WTC11 (cell line): ENCODE measurements at regions not wholly inside any gene's neighbourhood (a gene's known extent, or its start where the extent isn't known, plus 50 kb on each side); places are given as distances from the start of the nearest gene placed in this dataset.

ENCODE experiments used
- ATAC-seq: fragments of 200-7000 bp; cut with Tn5 transposase; 2 replicates; pipeline ENCODE4 v1.10.0; 2021; ENCODE audit warnings: mild to moderate bottlenecking, moderate library complexity
- CTCF ChIA-PET: fragments of 300-600 bp; sonication (Branson Sonifier 250); formaldehyde crosslinking; loops from one replicate; lab custom pipeline; 2021; ENCODE audit warnings: antibody characterized with exemption; lab: Charles Lee
- POLR2A ChIA-PET: fragments of 350-600 bp; sonication (Branson Sonifier 250); formaldehyde crosslinking; loops from one replicate; lab custom pipeline; 2021; ENCODE audit warnings: antibody characterized with exemption; lab: Charles Lee
- DNase-seq: peaks from one replicate; pipeline ENCODE4 v3.0.0; 2021; ENCODE audit warnings: low spot score
- H3K27ac Mint-ChIP-seq: 2 replicates; pipeline ENCODE4 v1.8.0; 2021; ENCODE audit warnings: mixed read lengths
- H3K27me3 Mint-ChIP-seq: 2 replicates; pipeline ENCODE4 v1.8.0; 2021; ENCODE audit warnings: low read depth, mild to moderate bottlenecking, moderate library complexity, mixed read lengths
- H3K36me3 Mint-ChIP-seq: 2 replicates; pipeline ENCODE4 v1.8.0; 2021; ENCODE audit warnings: mixed read lengths
- H3K4me1 Mint-ChIP-seq: 2 replicates; pipeline ENCODE4 v1.8.0; 2022; ENCODE audit warnings: mixed read lengths
- H3K4me3 Mint-ChIP-seq: 2 replicates; pipeline ENCODE4 v1.8.0; 2021; ENCODE audit warnings: mild to moderate bottlenecking, moderate library complexity, mixed read lengths
- H3K9me3 Mint-ChIP-seq: 2 replicates; pipeline ENCODE4 v1.8.0; 2021; ENCODE audit warnings: mixed read lengths
- ATF2 ChIP-seq: sonication (generic); formaldehyde crosslinking; IDR thresholded peaks from 2 replicates; pipeline ENCODE4 v1.8.1; 2022; ENCODE audit warnings: low read depth, missing genetic modification reagents, borderline replicate concordance
- CREM ChIP-seq: sonication (generic); formaldehyde crosslinking; IDR thresholded peaks from 2 replicates; pipeline ENCODE4 v1.8.1; 2022; ENCODE audit warnings: mild to moderate bottlenecking, missing genetic modification reagents, moderate library complexity
- E2F5 ChIP-seq: sonication (generic); formaldehyde crosslinking; IDR thresholded peaks from 2 replicates; pipeline ENCODE4 v1.8.1; 2022; ENCODE audit warnings: mild to moderate bottlenecking, moderate library complexity, missing genetic modification reagents
- ERG ChIP-seq: fragments of 250-450 bp; sonication (Bioruptor Pico); IDR thresholded peaks from 2 replicates; pipeline ENCODE4 v1.8.0; 2021; ENCODE audit warnings: mild to moderate bottlenecking
- FOXP4 ChIP-seq: sonication (generic); formaldehyde crosslinking; IDR thresholded peaks from 2 replicates; pipeline ENCODE4 v1.8.0; 2022; ENCODE audit warnings: mild to moderate bottlenecking, missing genetic modification reagents
- GABPB1 ChIP-seq: sonication (generic); formaldehyde crosslinking; IDR thresholded peaks from 2 replicates; pipeline ENCODE4 v1.8.1; 2023; ENCODE audit warnings: mild to moderate bottlenecking, missing genetic modification reagents
- NR1H2 ChIP-seq: sonication (generic); formaldehyde crosslinking; IDR thresholded peaks from 2 replicates; pipeline ENCODE4 v1.9.0; 2021; ENCODE audit warnings: mild to moderate bottlenecking, moderate library complexity, missing genetic modification reagents
- OVOL2 ChIP-seq: fragments of 250-450 bp; sonication (Bioruptor Pico); IDR thresholded peaks from 2 replicates; pipeline ENCODE4 v1.9.0; 2021; ENCODE audit warnings: mild to moderate bottlenecking, borderline replicate concordance
- SOX15 ChIP-seq: fragments of 250-450 bp; sonication (Bioruptor Pico); IDR thresholded peaks from 2 replicates; pipeline ENCODE4 v1.9.0; 2021; ENCODE audit warnings: mild to moderate bottlenecking
- STAT6 ChIP-seq: sonication (generic); formaldehyde crosslinking; conservative IDR thresholded peaks from 2 replicates; pipeline ENCODE4 v1.8.1; 2023; ENCODE audit warnings: mild to moderate bottlenecking, low read depth, missing genetic modification reagents, moderate library complexity
- TCF7 ChIP-seq: sonication (generic); formaldehyde crosslinking; IDR thresholded peaks from 2 replicates; pipeline ENCODE4 v1.8.0; 2022; ENCODE audit warnings: mild to moderate bottlenecking, low read depth, missing genetic modification reagents, moderate library complexity
- USF1 ChIP-seq: sonication (generic); formaldehyde crosslinking; IDR thresholded peaks from 2 replicates; pipeline ENCODE4 v1.8.0; 2022; ENCODE audit warnings: mild to moderate bottlenecking, missing genetic modification reagents
- USF2 ChIP-seq: sonication (generic); formaldehyde crosslinking; IDR thresholded peaks from 2 replicates; pipeline ENCODE4 v1.8.1; 2023; ENCODE audit warnings: mild to moderate bottlenecking, missing genetic modification reagents, moderate library complexity
- ZNF263 ChIP-seq: sonication (generic); formaldehyde crosslinking; IDR thresholded peaks from 2 replicates; pipeline ENCODE4 v1.8.1; 2022; ENCODE audit warnings: low read depth, mild to moderate bottlenecking, moderate library complexity, missing genetic modification reagents
- ZNF281 ChIP-seq: sonication (generic); formaldehyde crosslinking; IDR thresholded peaks from 2 replicates; pipeline ENCODE4 v1.8.0; 2023; ENCODE audit warnings: mild to moderate bottlenecking, missing genetic modification reagents
- ZNF317 ChIP-seq: sonication (generic); formaldehyde crosslinking; IDR thresholded peaks from 2 replicates; pipeline ENCODE4 v1.8.1; 2023; ENCODE audit warnings: low read depth, mild to moderate bottlenecking, moderate library complexity, missing genetic modification reagents, borderline replicate concordance
- ZNF532 ChIP-seq: fragments of 250-450 bp; sonication (Bioruptor Pico); IDR thresholded peaks from 2 replicates; pipeline ENCODE4 v1.9.0; 2021; ENCODE audit warnings: mild to moderate bottlenecking, borderline replicate concordance
- ZNF671 ChIP-seq: fragments of 250-450 bp; sonication (Bioruptor Pico); IDR thresholded peaks from 2 replicates; pipeline ENCODE4 v1.8.0; 2021; ENCODE audit warnings: mild to moderate bottlenecking

- TF ChIP-seq STAT6 (CRISPR knock-in tag) (no peak), ZNF317 (CRISPR knock-in tag) (no peak), USF1 (no peak), ZNF671 (CRISPR knock-in tag) (no peak), CREM (CRISPR knock-in tag) (no peak), ERG (CRISPR knock-in tag) (no peak), GABPB1 (CRISPR knock-in tag) (no peak), ZNF263 (CRISPR knock-in tag) (no peak), E2F5 (CRISPR knock-in tag) (no peak), TCF7 (CRISPR knock-in tag) (no peak)
Measured at GRCh38 chr18:41370740-41371139, 584.3 kb upstream of the PIK3C3 start (continued).

GRCh38 chr18:41357708-41358107 lies 597.3 kb upstream of the PIK3C3 start:
- TF ChIP-seq NR1H2 (CRISPR knock-in tag) (no peak), ZNF532 (CRISPR knock-in tag) (no peak), ZNF281 (no peak), SOX15 (CRISPR knock-in tag) (no peak), OVOL2 (CRISPR knock-in tag) (no peak), USF2 (CRISPR knock-in tag) (no peak), FOXP4 (no peak), ATF2 (CRISPR knock-in tag) (no peak)
- CTCF ChIA-PET, result no interaction called here
- Mint-ChIP-seq H3K4me1 (peaks cover 20% of the 10 kb centered on the region), H3K27ac (no peak overlapping the region), H3K36me3 (peaks cover 20% of the 10 kb centered on the region), H3K9me3 (peaks cover 26% of the 10 kb centered on the region), H3K4me3 (no peak overlapping the region), H3K27me3 (no peaks in the 10 kb centered on the region)
- DNase-seq (no peak), ATAC-seq (no peak)
- POLR2A ChIA-PET, result no interaction called here
